ENCODE measurements at regions not wholly inside any gene's neighbourhood (a gene's known extent, or its start where the extent isn't known, plus 50 kb on each side); places are given as distances from the start of the nearest gene placed in this dataset.

- Histone ChIP-seq H3K4me3 (replicated peaks in 1 of 3) (peak overlapping the region; percentile 52 to 86 (median 68)), H3K27me3 (no peaks in the 10 kb centered on the region), H3K9me3 (no peaks in the 10 kb centered on the region), H3K36me3 (no peaks in the 10 kb centered on the region), H3K4me1 (peaks cover 12 to 20% of the 10 kb centered on the region in 2 donors), H3K27ac (peak overlapping the region; percentile 83 to 91 (median 89))
- peak; percentile 49 to 68 for DNase-seq
- TF ChIP-seq CTCF (IDR thresholded peaks at IDR 0.05) (no peak), POLR2A (IDR thresholded peaks at IDR 0.05) (no peak)
- intact Hi-C loops (cut with DNase I): no loop called here
- 35 to 41% methylated on average over 12 of the region's 12 CpGs for WGBS, 2 donors
These were observed 159.4 kb upstream of the ZNF267 start for GRCh38 chr16:31713945-31714902.

GRCh38 chr16:31714903-31715504, 158.6 kb upstream of the ZNF267 start:
- Histone ChIP-seq H3K27me3 (no peaks in the 10 kb centered on the region), H3K27ac (no peak overlapping the region), H3K4me3 (replicated peaks in 1 of 3) (no peak overlapping the region), H3K36me3 (no peaks in the 10 kb centered on the region), H3K9me3 (no peaks in the 10 kb centered on the region), H3K4me1 (peaks cover 12 to 20% of the 10 kb centered on the region in 2 donors)
- WGBS, 2 donors: 71 to 83% methylated on average over 2 of the region's 2 CpGs
- intact Hi-C loops (cut with DNase I): no loop called here
- TF ChIP-seq CTCF (IDR thresholded peaks at IDR 0.05): no peak
- no peak for TF ChIP-seq POLR2A (IDR thresholded peaks at IDR 0.05)
- DNase-seq: no peak

GRCh38 chr16:31715915-31716314, 157.7 kb upstream of the ZNF267 start:
- H3K4me3 ChIP-seq (replicated peaks in 1 of 3): no peak overlapping the region
- intact Hi-C loops (cut with DNase I): no loop called here
- no peak for TF ChIP-seq POLR2A (IDR thresholded peaks at IDR 0.05)
- no peak for TF ChIP-seq CTCF (IDR thresholded peaks at IDR 0.05)
- no peak for DNase-seq
- no peaks in the 10 kb centered on the region for H3K27me3 ChIP-seq
- peaks cover 12 to 20% of the 10 kb centered on the region in 2 donors for H3K4me1 ChIP-seq
- H3K9me3 ChIP-seq: no peaks in the 10 kb centered on the region
- no peak overlapping the region for H3K27ac ChIP-seq
- WGBS, 2 donors: 98 to 100% methylated on average over 4 of the region's 4 CpGs
- no peaks in the 10 kb centered on the region for H3K36me3 ChIP-seq

- TF ChIP-seq CTCF (IDR thresholded peaks at IDR 0.05): no peak
- no peak for TF ChIP-seq POLR2A (IDR thresholded peaks at IDR 0.05)
- peaks cover 8 to 16% of the 10 kb centered on the region in 2 donors for H3K4me1 ChIP-seq
- intact Hi-C loops (cut with DNase I): no loop called here
- H3K9me3 ChIP-seq: no peaks in the 10 kb centered on the region
- 74 to 83% methylated on average over 4 of the region's 4 CpGs for WGBS, 2 donors
- no peak overlapping the region for H3K4me3 ChIP-seq (replicated peaks in 1 of 3)
- H3K27me3 ChIP-seq: no peaks in the 10 kb centered on the region
- H3K27ac ChIP-seq: no peak overlapping the region
- DNase-seq: no peak
- H3K36me3 ChIP-seq: peaks cover 0 to 2% of the 10 kb centered on the region in 2 donors
These were observed 154.6 kb upstream of the ZNF267 start for GRCh38 chr16:31718998-31719397.

- H3K27ac ChIP-seq: no peak overlapping the region
- intact Hi-C loops (cut with DNase I): no loop called here
- H3K27me3 ChIP-seq: no peaks in the 10 kb centered on the region
- H3K4me1 ChIP-seq: no peaks in the 10 kb centered on the region
- no peaks in the 10 kb centered on the region for H3K9me3 ChIP-seq
- no peak for DNase-seq
- peaks cover 10 to 13% of the 10 kb centered on the region in 2 donors for H3K36me3 ChIP-seq
- TF ChIP-seq CTCF (IDR thresholded peaks at IDR 0.05) (no peak), POLR2A (IDR thresholded peaks at IDR 0.05) (no peak)
- no peak overlapping the region for H3K4me3 ChIP-seq (replicated peaks in 1 of 3)
These were observed 146.1 kb upstream of the ZNF267 start for GRCh38 chr16:31727553-31727952.

All from thyroid gland (tissue), 4 donors.